ENCODE measurements at regions not wholly inside any gene's neighbourhood (a gene's known extent, or its start where the extent isn't known, plus 50 kb on each side); places are given as distances from the start of the nearest gene placed in this dataset.

DNA sequence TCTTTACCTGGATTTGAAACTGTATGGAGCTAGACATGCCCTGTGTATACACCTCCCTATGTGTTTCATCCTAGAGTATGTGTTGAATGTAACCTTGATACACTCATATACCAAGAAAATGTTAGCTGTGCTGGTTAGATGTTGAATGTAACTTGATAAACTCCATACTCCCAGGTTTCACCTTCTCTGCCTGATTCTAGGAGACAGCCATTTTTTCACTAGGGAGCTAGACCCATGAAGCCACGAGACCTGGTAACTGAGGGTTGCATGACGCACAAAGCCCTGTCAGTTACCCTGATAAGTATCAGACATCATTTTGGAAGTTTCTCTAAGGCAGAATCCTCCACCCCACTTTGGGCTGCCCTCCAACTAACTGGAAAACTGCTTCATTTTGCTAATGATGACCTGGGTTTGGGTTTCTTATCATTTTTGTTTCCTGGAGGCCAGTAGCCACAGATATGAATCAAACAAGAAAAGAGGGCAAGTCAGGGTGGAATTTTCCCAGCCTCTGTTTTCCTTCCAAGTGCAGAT, 478.5 kb upstream of the KIF2A start:
- 89% methylated on average over 2 of the region's 2 CpGs; no CpG with 5 or more reads in 1 of the 2 experiments for WGBS, 2 experiments (ENCODE audit: extremely low coverage in 1 of 2, insufficient coverage in 1 of 2, insufficient read length in 1 of 2, insufficient replicate concordance in 2 of 2, low coverage in 1 of 2, low lambda C conversion rate in 2 of 2, missing lambda C conversion rate in 1 of 2)
- no peak overlapping the region for H2BK20ac ChIP-seq (ENCODE audit: low read length)
- H4K8ac ChIP-seq (ENCODE audit: extremely low read depth, insufficient read depth, low read length): no peak overlapping the region
- DNase-seq (ENCODE audit: low read depth in 1 of 2, low spot score in 2 of 2) (no peak), FAIRE-seq (no peak)
- no peak overlapping the region for H3K4me2 ChIP-seq (ENCODE audit: insufficient read depth in 1 of 2, low read depth in 2 of 2, low read length in 2 of 2)
- POLR2A ChIA-PET (ENCODE audit: partially characterized antibody): no interaction called here
- H3K18ac ChIP-seq (ENCODE audit: extremely low read depth, low read length): no peak overlapping the region
- H2BK12ac ChIP-seq (ENCODE audit: low read depth, low read length): no peak overlapping the region
- H3K79me1 ChIP-seq (ENCODE audit: low read depth, low read length): no peaks in the 10 kb centered on the region
- H4K20me1 ChIP-seq (replicated peaks in 1 of 2; ENCODE audit: control insufficient read depth in 1 of 2, insufficient read depth in 2 of 2, low read length in 2 of 2): no peaks in the 10 kb centered on the region
- H3K23me2 ChIP-seq (ENCODE audit: low read depth, low read length): no peaks in the 10 kb centered on the region
- H3K36me3 ChIP-seq (ENCODE audit: control insufficient read depth in 2 of 4, insufficient read depth in 4 of 4, low read length in 3 of 4): no peaks in the 10 kb centered on the region
- no peak overlapping the region for H3K23ac ChIP-seq (ENCODE audit: insufficient read length)
- H3K56ac ChIP-seq (replicated peaks; ENCODE audit: insufficient read length, low read depth, low read length): no peak overlapping the region
- H3K4me3 ChIP-seq (ENCODE audit: extremely low read depth in 1 of 4, insufficient read depth in 2 of 4, low read depth in 3 of 4, low read length in 4 of 4): no peak overlapping the region
- no peak overlapping the region for H4K5ac ChIP-seq (ENCODE audit: insufficient read length, low read depth, low read length)
- H3K9ac ChIP-seq (replicated peaks in 1 of 4; ENCODE audit: extremely low read depth in 1 of 4, low read depth in 3 of 4, low read length in 3 of 4): no peak overlapping the region
- H3K4ac ChIP-seq (replicated peaks; ENCODE audit: insufficient read length, low read depth, low read length): no peak overlapping the region
- H2AK5ac ChIP-seq (ENCODE audit: low read depth, low read length): no peak overlapping the region
- no peaks in the 10 kb centered on the region for H3K27me3 ChIP-seq (replicated peaks in 1 of 4; ENCODE audit: control insufficient read depth in 3 of 4, extremely low read depth in 1 of 4, insufficient read depth in 3 of 4, low read length in 3 of 4)
- H2BK15ac ChIP-seq (ENCODE audit: low read length): no peak overlapping the region
- no peak overlapping the region for H2BK5ac ChIP-seq (ENCODE audit: low read depth, low read length)
- peaks cover 0 to 3% (median 1%) of the 10 kb centered on the region in 4 experiments; a peak in 3 of 7 replicates for H3K4me1 ChIP-seq (replicated peaks in 1 of 4; ENCODE audit: control insufficient read depth in 3 of 4, insufficient read depth in 4 of 4, low read length in 3 of 4)
- no peaks in the 10 kb centered on the region for H3K9me3 ChIP-seq (ENCODE audit: insufficient read depth in 2 of 2, low read depth in 1 of 2, low read length in 1 of 2)
- H3K14ac ChIP-seq (ENCODE audit: insufficient read length): no peak overlapping the region
- no peaks in the 10 kb centered on the region for H3K79me2 ChIP-seq (ENCODE audit: control insufficient read depth in 1 of 2, insufficient read depth in 2 of 2, low read length in 2 of 2)
- no peak overlapping the region for H2AFZ ChIP-seq (ENCODE audit: low read length)
- no peak overlapping the region for H4K91ac ChIP-seq (replicated peaks; ENCODE audit: insufficient read length, low read length)
- no peak overlapping the region for H3K27ac ChIP-seq (ENCODE audit: low read depth, low read length)
- no peak overlapping the region for H2BK120ac ChIP-seq (replicated peaks; ENCODE audit: low read depth, low read length)
- CTCF ChIA-PET (ENCODE audit: partially characterized antibody): interaction anchor here (0.6 to 1.5 kb wide), 3 partner anchors 10 to 661 kb away, joined by 3 to 6 read pairs (median 4); no protein-coding TSS in a partner anchor
- TF ChIP-seq SP4 (IDR thresholded peaks at IDR 0.05; ENCODE audit: low read length) (no peak), CHD1 (IDR thresholded peaks at IDR 0.05; ENCODE audit: low read depth, low read length) (no peak)
